ENCODE measurements at regions not wholly inside any gene's neighbourhood (a gene's known extent, or its start where the extent isn't known, plus 50 kb on each side); places are given as distances from the start of the nearest gene placed in this dataset.

DNA sequence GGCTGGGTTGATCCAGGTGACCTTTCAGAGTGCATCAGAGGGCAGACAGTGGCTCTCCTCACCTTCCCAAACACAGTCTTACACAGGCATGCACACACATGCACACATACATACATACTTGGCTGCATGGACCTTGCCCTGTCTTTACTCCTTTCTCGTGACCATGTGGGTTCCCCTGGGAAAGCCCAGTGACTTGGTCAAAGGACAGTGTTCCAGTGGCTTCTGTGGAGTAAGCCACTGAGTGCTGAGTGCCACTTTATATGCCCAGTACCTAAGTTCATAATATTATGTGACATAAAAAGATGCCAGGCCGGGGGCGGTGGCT lies 249.4 kb downstream of the MYCN start:
- no peak for TF ChIP-seq FOXP2 (optimal IDR thresholded peaks at IDR 0.05; ENCODE audit: borderline replicate concordance, extremely low read depth, extremely low read length, insufficient read depth)
- TF ChIP-seq, protein P1, sequence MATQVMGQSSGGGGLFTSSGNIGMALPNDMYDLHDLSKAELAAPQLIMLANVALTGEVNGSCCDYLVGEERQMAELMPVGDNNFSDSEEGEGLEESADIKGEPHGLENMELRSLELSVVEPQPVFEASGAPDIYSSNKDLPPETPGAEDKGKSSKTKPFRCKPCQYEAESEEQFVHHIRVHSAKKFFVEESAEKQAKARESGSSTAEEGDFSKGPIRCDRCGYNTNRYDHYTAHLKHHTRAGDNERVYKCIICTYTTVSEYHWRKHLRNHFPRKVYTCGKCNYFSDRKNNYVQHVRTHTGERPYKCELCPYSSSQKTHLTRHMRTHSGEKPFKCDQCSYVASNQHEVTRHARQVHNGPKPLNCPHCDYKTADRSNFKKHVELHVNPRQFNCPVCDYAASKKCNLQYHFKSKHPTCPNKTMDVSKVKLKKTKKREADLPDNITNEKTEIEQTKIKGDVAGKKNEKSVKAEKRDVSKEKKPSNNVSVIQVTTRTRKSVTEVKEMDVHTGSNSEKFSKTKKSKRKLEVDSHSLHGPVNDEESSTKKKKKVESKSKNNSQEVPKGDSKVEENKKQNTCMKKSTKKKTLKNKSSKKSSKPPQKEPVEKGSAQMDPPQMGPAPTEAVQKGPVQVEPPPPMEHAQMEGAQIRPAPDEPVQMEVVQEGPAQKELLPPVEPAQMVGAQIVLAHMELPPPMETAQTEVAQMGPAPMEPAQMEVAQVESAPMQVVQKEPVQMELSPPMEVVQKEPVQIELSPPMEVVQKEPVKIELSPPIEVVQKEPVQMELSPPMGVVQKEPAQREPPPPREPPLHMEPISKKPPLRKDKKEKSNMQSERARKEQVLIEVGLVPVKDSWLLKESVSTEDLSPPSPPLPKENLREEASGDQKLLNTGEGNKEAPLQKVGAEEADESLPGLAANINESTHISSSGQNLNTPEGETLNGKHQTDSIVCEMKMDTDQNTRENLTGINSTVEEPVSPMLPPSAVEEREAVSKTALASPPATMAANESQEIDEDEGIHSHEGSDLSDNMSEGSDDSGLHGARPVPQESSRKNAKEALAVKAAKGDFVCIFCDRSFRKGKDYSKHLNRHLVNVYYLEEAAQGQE (IDR thresholded peaks at IDR 0.05; ENCODE audit: insufficient read depth in 1 of 2, low read depth in 2 of 2, low read length in 2 of 2) = no peak

DNA sequence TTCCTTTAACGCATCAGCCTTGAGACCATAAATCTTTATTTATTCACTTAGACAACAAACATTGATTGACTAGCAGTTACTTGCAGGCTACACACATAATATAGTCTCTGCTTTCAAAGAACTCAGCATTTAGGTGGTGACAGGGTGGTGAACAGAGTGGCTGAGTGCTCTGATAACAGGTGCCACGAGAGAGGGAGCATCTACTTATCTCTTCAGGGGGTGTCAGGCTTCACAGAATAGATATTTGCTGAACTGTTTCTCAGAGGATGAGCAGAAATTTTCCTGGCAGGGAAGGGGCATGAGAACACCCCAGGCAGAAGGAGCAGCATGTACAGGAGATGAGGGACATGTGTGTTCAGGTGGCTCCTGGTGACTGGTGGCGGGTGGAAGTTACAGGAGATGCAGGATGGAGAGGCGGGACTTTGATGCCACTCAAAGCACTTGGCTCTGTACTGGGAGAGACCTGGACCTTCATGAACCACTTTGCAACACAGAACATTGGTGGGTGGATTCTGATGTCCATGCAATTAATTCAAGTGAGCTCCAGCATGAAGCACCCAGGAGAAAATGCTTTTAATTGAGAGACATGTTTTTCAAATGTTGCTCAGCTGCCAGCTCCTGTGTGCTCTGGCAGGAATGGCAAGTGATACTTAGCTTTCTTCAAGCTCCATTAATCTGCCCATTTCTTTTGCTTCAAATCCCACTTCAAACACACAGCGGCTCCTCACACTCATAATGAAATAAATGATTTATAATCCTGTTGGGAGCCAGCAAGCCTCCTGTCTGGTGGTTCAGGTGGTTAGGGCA lies 248.9 kb downstream of the MYCN start:
- no peak for TF ChIP-seq SIN3A (IDR thresholded peaks at IDR 0.05; ENCODE audit: borderline replicate concordance, insufficient read depth, low read length)
- TF ChIP-seq, protein P1 (IDR thresholded peaks at IDR 0.05; ENCODE audit: insufficient read depth in 1 of 2, low read depth in 2 of 2, low read length in 2 of 2) = no peak
- no peak for TF ChIP-seq TAF1 (IDR thresholded peaks at IDR 0.05; ENCODE audit: borderline replicate concordance, insufficient read depth, low read length)
- no peak for TF ChIP-seq POLR2AphosphoS5 (IDR thresholded peaks at IDR 0.05; ENCODE audit: low read depth, low read length)
- TF ChIP-seq FOXP2 (optimal IDR thresholded peaks at IDR 0.05; ENCODE audit: borderline replicate concordance, extremely low read depth, extremely low read length, insufficient read depth) = no peak

DNA sequence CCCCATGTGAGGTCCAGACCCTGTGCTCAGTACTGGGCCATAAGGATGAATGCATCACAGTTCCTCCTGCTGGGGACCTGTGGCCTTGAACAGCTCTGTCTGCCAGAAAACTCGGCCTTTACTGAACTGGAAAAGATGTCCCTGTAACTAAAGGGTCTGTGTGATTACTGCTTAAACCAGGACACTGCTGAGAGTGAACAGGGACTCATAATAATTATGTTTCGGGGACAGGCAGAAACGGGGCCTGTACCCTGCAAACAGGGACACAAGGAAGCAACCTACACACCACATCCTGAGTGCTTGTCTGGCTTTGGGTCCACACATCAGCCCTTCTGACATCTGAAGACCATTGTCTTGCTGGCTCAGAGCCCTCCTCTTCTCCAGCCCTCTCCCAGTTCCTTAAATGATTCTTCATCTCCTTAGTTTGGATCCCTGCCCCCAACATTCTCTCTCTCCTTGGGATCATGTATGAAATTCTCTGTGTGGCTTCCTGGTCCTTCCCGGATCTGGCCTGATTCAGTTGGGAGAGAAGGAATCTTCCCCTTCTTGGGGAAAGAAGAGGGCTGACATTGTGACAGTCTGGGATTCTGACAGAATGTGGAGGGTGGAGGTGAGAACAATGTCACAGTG lies 248.0 kb downstream of the MYCN start:
- no peak for TF ChIP-seq POLR2AphosphoS5 (IDR thresholded peaks at IDR 0.05; ENCODE audit: low read depth, low read length)
- TF ChIP-seq, protein P1 (IDR thresholded peaks at IDR 0.05; ENCODE audit: insufficient read depth in 1 of 2, low read depth in 2 of 2, low read length in 2 of 2) = no peak
- no peak for TF ChIP-seq SIN3A (IDR thresholded peaks at IDR 0.05; ENCODE audit: borderline replicate concordance, insufficient read depth, low read length)
- no peak for TF ChIP-seq FOXP2 (optimal IDR thresholded peaks at IDR 0.05; ENCODE audit: borderline replicate concordance, extremely low read depth, extremely low read length, insufficient read depth)
- TF ChIP-seq TAF1 (IDR thresholded peaks at IDR 0.05; ENCODE audit: borderline replicate concordance, insufficient read depth, low read length) = no peak

DNA sequence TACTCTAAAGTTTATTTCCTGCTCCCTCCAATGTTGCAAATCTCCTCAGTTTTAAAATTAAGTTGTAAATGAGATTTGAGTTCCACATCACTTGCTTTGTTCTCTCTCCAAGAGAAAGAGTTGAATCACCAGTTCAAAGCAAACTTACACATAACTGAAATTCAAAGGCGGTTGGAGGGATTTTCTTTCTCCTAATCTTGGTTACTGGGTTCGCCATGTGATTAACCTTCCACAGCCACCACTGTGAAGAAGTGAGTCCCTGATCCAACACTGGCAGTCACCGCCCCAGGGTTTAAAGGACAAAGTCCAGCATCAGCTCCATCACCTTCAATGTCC lies 247.1 kb downstream of the MYCN start:
- TF ChIP-seq POLR2AphosphoS5 (IDR thresholded peaks at IDR 0.05; ENCODE audit: low read depth, low read length) (no peak), TAF1 (IDR thresholded peaks at IDR 0.05; ENCODE audit: borderline replicate concordance, insufficient read depth, low read length) (no peak), FOXP2 (optimal IDR thresholded peaks at IDR 0.05; ENCODE audit: borderline replicate concordance, extremely low read depth, extremely low read length, insufficient read depth) (no peak), SIN3A (IDR thresholded peaks at IDR 0.05; ENCODE audit: borderline replicate concordance, insufficient read depth, low read length) (no peak)
- TF ChIP-seq, protein P1 (IDR thresholded peaks at IDR 0.05; ENCODE audit: insufficient read depth in 1 of 2, low read depth in 2 of 2, low read length in 2 of 2) = no peak
